Lower leg skin (tissue), 3 donors: ENCODE measurements at regions not wholly inside any gene's neighbourhood (a gene's known extent, or its start where the extent isn't known, plus 50 kb on each side); places are given as distances from the start of the nearest gene placed in this dataset.

Source experiments
- CTCF ChIP-seq, 3 donors: fragments of 450-650 bp; IDR thresholded peaks; one replicate each; pipeline ENCODE4 v1.5.1; 2016; ENCODE audit warnings: antibody characterized with exemption in 3 of 3, mild to moderate bottlenecking in 3 of 3, moderate library complexity in 2 of 3
- POLR2A ChIP-seq, 2 donors: fragments of 450-650 bp; IDR thresholded peaks; one replicate each; pipeline ENCODE4 v1.6.1; 2016 to 2017; ENCODE audit warnings: antibody characterized with exemption in 2 of 2, mild to moderate bottlenecking in 1 of 2, moderate library complexity in 1 of 2

GRCh38 chr10:121084016-121084674, 233.0 kb downstream of the WDR11 start:
- TF ChIP-seq POLR2A (IDR thresholded peaks at IDR 0.05) = no peak
- TF ChIP-seq CTCF (IDR thresholded peaks at IDR 0.05) = no peak
